Vagina (tissue), 2 donors: ENCODE measurements at regions not wholly inside any gene's neighbourhood (a gene's known extent, or its start where the extent isn't known, plus 50 kb on each side); places are given as distances from the start of the nearest gene placed in this dataset.

Experiments
- DNase-seq, 2 donors: peaks; one replicate each; pipeline ENCODE4 v3.0.0-alpha.2; 2017; ENCODE audit errors: extremely low spot score in 2 of 2
- H3K27ac ChIP-seq: fragments of 200-600 bp; sonication (generic); one replicate; pipeline ENCODE4 v1.5.1; 2019
- H3K27me3 ChIP-seq: fragments of 200-600 bp; sonication (generic); one replicate; pipeline ENCODE4 v1.5.1; 2019
- H3K36me3 ChIP-seq, 2 donors: fragments of 200-600 bp; sonication (generic); one replicate each; pipeline ENCODE4 v1.5.1; 2017 to 2019
- H3K4me1 ChIP-seq: fragments of 200-600 bp; sonication (generic); one replicate; pipeline ENCODE4 v1.5.1; 2019
- H3K4me3 ChIP-seq, 2 donors: fragments of 200-600 bp; sonication (generic); 1 replicate in 1 of 2; 2 replicates in 1 of 2; pipeline ENCODE4 v1.5.1; 2016 to 2019
- H3K9me3 ChIP-seq: fragments of 200-600 bp; sonication (generic); one replicate; pipeline ENCODE4 v1.5.1; 2019
- CTCF ChIP-seq, 3 experiments: fragments of 450-650 bp in 2 of 3; fragments of 200-600 bp in 1 of 3; sonication (generic) in 1 of 3; IDR thresholded peaks; one replicate each; pipeline ENCODE4 v1.5.1; 2017 to 2019; ENCODE audit warnings: antibody characterized with exemption in 3 of 3, mild to moderate bottlenecking in 2 of 3, moderate library complexity in 2 of 3
- POLR2A ChIP-seq, 2 donors: fragments of 450-650 bp; IDR thresholded peaks; one replicate each; pipeline ENCODE4 v1.6.1; 2017; ENCODE audit warnings: antibody characterized with exemption in 2 of 2, mild to moderate bottlenecking in 2 of 2, moderate library complexity in 2 of 2
- POLR2AphosphoS5 ChIP-seq, 2 donors: sonication (generic); formaldehyde crosslinking; IDR thresholded peaks; one replicate each; pipeline ENCODE4 v1.9.0; 2017; ENCODE audit warnings: antibody characterized with exemption in 2 of 2, mild to moderate bottlenecking in 2 of 2, low read depth in 1 of 2; ENCODE audit not compliant: insufficient read depth in 1 of 2
- intact Hi-C: fragments of 100-400 bp; cut with DNase I; formaldehyde crosslinking; loops from one replicate; pipeline ENCODE4 v1.15.1; 2023

- DNase-seq: no peak
- no peaks in the 10 kb centered on the region for H3K9me3 ChIP-seq
- intact Hi-C loops: no loop called here
- H3K27ac ChIP-seq: no peak overlapping the region
- TF ChIP-seq POLR2A (IDR thresholded peaks at IDR 0.05) (no peak), CTCF (IDR thresholded peaks at IDR 0.05) (no peak), POLR2AphosphoS5 (IDR thresholded peaks at IDR 0.05; ENCODE audit: insufficient read depth in 1 of 2, low read depth in 1 of 2) (no peak)
- H3K4me1 ChIP-seq: no peaks in the 10 kb centered on the region
- H3K4me3 ChIP-seq: no peak overlapping the region
- H3K36me3 ChIP-seq: no peaks in the 10 kb centered on the region
- H3K27me3 ChIP-seq: no peaks in the 10 kb centered on the region
These were observed 180.1 kb downstream of the ICE1 start for GRCh38 chr5:5602554-5602953.

- Histone ChIP-seq H3K36me3 (no peaks in the 10 kb centered on the region), H3K4me1 (no peaks in the 10 kb centered on the region), H3K27me3 (no peaks in the 10 kb centered on the region), H3K27ac (no peak overlapping the region), H3K9me3 (no peaks in the 10 kb centered on the region), H3K4me3 (no peak overlapping the region)
- DNase-seq: no peak
- intact Hi-C loops: no loop called here
- TF ChIP-seq POLR2AphosphoS5 (IDR thresholded peaks at IDR 0.05; ENCODE audit: insufficient read depth in 1 of 2, low read depth in 1 of 2): no peak
These were observed 176.2 kb downstream of the ICE1 start for GRCh38 chr5:5598547-5599113.

- no peak for DNase-seq
- H3K4me3 ChIP-seq: no peak overlapping the region
- intact Hi-C loops: no loop called here
- H3K36me3 ChIP-seq: no peaks in the 10 kb centered on the region
- H3K27me3 ChIP-seq: no peaks in the 10 kb centered on the region
- H3K27ac ChIP-seq: no peak overlapping the region
- no peak for TF ChIP-seq CTCF (IDR thresholded peaks at IDR 0.05)
- no peak for TF ChIP-seq POLR2A (IDR thresholded peaks at IDR 0.05)
- TF ChIP-seq POLR2AphosphoS5 (IDR thresholded peaks at IDR 0.05; ENCODE audit: insufficient read depth in 1 of 2, low read depth in 1 of 2): no peak
- H3K4me1 ChIP-seq: no peaks in the 10 kb centered on the region
- H3K9me3 ChIP-seq: no peaks in the 10 kb centered on the region
These were observed 170.9 kb downstream of the ICE1 start for GRCh38 chr5:5593391-5593790.

- Histone ChIP-seq H3K27me3 (no peaks in the 10 kb centered on the region), H3K36me3 (no peaks in the 10 kb centered on the region), H3K27ac (no peak overlapping the region), H3K9me3 (no peaks in the 10 kb centered on the region), H3K4me1 (no peaks in the 10 kb centered on the region), H3K4me3 (no peak overlapping the region)
- TF ChIP-seq POLR2A (IDR thresholded peaks at IDR 0.05) (no peak), POLR2AphosphoS5 (IDR thresholded peaks at IDR 0.05; ENCODE audit: insufficient read depth in 1 of 2, low read depth in 1 of 2) (no peak), CTCF (IDR thresholded peaks at IDR 0.05) (no peak)
- no peak for DNase-seq
- intact Hi-C loops: no loop called here
These were observed 170.1 kb downstream of the ICE1 start for GRCh38 chr5:5592541-5592940.

- Histone ChIP-seq H3K27me3 (no peaks in the 10 kb centered on the region), H3K4me3 (no peak overlapping the region), H3K27ac (no peak overlapping the region), H3K36me3 (no peaks in the 10 kb centered on the region), H3K9me3 (no peaks in the 10 kb centered on the region), H3K4me1 (no peaks in the 10 kb centered on the region)
- no peak for DNase-seq
- TF ChIP-seq POLR2AphosphoS5 (IDR thresholded peaks at IDR 0.05; ENCODE audit: insufficient read depth in 1 of 2, low read depth in 1 of 2) (no peak), CTCF (IDR thresholded peaks at IDR 0.05) (no peak), POLR2A (IDR thresholded peaks at IDR 0.05) (no peak)
- intact Hi-C loops: no loop called here
These were observed 169.1 kb downstream of the ICE1 start for GRCh38 chr5:5591567-5591966.
